ENCODE measurements at regions not wholly inside any gene's neighbourhood (a gene's known extent, or its start where the extent isn't known, plus 50 kb on each side); places are given as distances from the start of the nearest gene placed in this dataset.

- Histone ChIP-seq H3K4me3 (ENCODE audit: low read depth, low read length) (no peak overlapping the region), H3K27me3 (ENCODE audit: control insufficient read depth, insufficient read depth, low read length) (no peaks in the 10 kb centered on the region), H3K4me1 (ENCODE audit: control insufficient read depth, insufficient read depth, low read length, poor library complexity, severe bottlenecking) (peaks cover 9% of the 10 kb centered on the region), H3K27ac (ENCODE audit: insufficient read depth, low read length, poor library complexity, severe bottlenecking) (no peak overlapping the region), H3K9me3 (ENCODE audit: control insufficient read depth in 2 of 2, low read length in 2 of 2) (no peaks in the 10 kb centered on the region), H3K36me3 (ENCODE audit: control insufficient read depth, insufficient read depth, low read length) (peaks cover 6% of the 10 kb centered on the region)
- H3K4me1 Mint-ChIP-seq: peaks cover 7 to 34% (median 25%) of the 10 kb centered on the region in 4 donors
- H3K27me3 Mint-ChIP-seq: no peaks in the 10 kb centered on the region
- peaks cover 13% of the 10 kb centered on the region for H3K36me3 Mint-ChIP-seq
- ATAC-seq (ENCODE audit: low read depth in 2 of 2): no peak
- no peaks in the 10 kb centered on the region for H3K9me3 Mint-ChIP-seq
- no peak overlapping the region for H3K27ac Mint-ChIP-seq
- DNase-seq: no peak
- H3K4me3 Mint-ChIP-seq: no peak overlapping the region
These were observed 343.5 kb upstream of the RGS6 start for GRCh38 chr14:71588576-71589215.

GRCh38 chr14:71589609-71590008, 342.6 kb upstream of the RGS6 start:
- H3K4me3 ChIP-seq (ENCODE audit: low read depth, low read length): no peak overlapping the region
- H3K36me3 ChIP-seq (ENCODE audit: control insufficient read depth, insufficient read depth, low read length): peaks cover 6% of the 10 kb centered on the region
- Mint-ChIP-seq H3K4me1 (peaks cover 7 to 36% (median 28%) of the 10 kb centered on the region in 4 donors), H3K36me3 (peaks cover 11% of the 10 kb centered on the region), H3K27ac (no peak overlapping the region), H3K9me3 (no peaks in the 10 kb centered on the region), H3K27me3 (no peaks in the 10 kb centered on the region), H3K4me3 (no peak overlapping the region)
- H3K27me3 ChIP-seq (ENCODE audit: control insufficient read depth, insufficient read depth, low read length): no peaks in the 10 kb centered on the region
- ATAC-seq (ENCODE audit: low read depth in 2 of 2): no peak
- H3K9me3 ChIP-seq (ENCODE audit: control insufficient read depth in 2 of 2, low read length in 2 of 2): no peaks in the 10 kb centered on the region
- no peak overlapping the region for H3K27ac ChIP-seq (ENCODE audit: insufficient read depth, low read length, poor library complexity, severe bottlenecking)
- H3K4me1 ChIP-seq (ENCODE audit: control insufficient read depth, insufficient read depth, low read length, poor library complexity, severe bottlenecking): peaks cover 12% of the 10 kb centered on the region
- no peak for DNase-seq

- H3K4me1 ChIP-seq (ENCODE audit: control insufficient read depth, insufficient read depth, low read length, poor library complexity, severe bottlenecking): peaks cover 16% of the 10 kb centered on the region
- no peak overlapping the region for H3K4me3 ChIP-seq (ENCODE audit: low read depth, low read length)
- no peaks in the 10 kb centered on the region for H3K27me3 ChIP-seq (ENCODE audit: control insufficient read depth, insufficient read depth, low read length)
- no peak overlapping the region for H3K27ac ChIP-seq (ENCODE audit: insufficient read depth, low read length, poor library complexity, severe bottlenecking)
- H3K9me3 ChIP-seq (ENCODE audit: control insufficient read depth in 2 of 2, low read length in 2 of 2): no peaks in the 10 kb centered on the region
- Mint-ChIP-seq H3K36me3 (peaks cover 9% of the 10 kb centered on the region), H3K4me1 (peaks cover 7 to 36% (median 32%) of the 10 kb centered on the region in 4 donors), H3K9me3 (no peaks in the 10 kb centered on the region), H3K4me3 (no peak overlapping the region), H3K27ac (no peak overlapping the region), H3K27me3 (no peaks in the 10 kb centered on the region)
- H3K36me3 ChIP-seq (ENCODE audit: control insufficient read depth, insufficient read depth, low read length): peaks cover 6% of the 10 kb centered on the region
- ATAC-seq (ENCODE audit: low read depth in 2 of 2) (no peak), DNase-seq (no peak)
These were observed 342.1 kb upstream of the RGS6 start for GRCh38 chr14:71590131-71590530.

- Histone ChIP-seq H3K36me3 (ENCODE audit: control insufficient read depth, insufficient read depth, low read length) (peaks cover 6% of the 10 kb centered on the region), H3K4me1 (ENCODE audit: control insufficient read depth, insufficient read depth, low read length, poor library complexity, severe bottlenecking) (peaks cover 16% of the 10 kb centered on the region), H3K4me3 (ENCODE audit: low read depth, low read length) (no peak overlapping the region), H3K9me3 (ENCODE audit: control insufficient read depth in 2 of 2, low read length in 2 of 2) (no peaks in the 10 kb centered on the region), H3K27ac (ENCODE audit: insufficient read depth, low read length, poor library complexity, severe bottlenecking) (no peak overlapping the region), H3K27me3 (ENCODE audit: control insufficient read depth, insufficient read depth, low read length) (no peaks in the 10 kb centered on the region)
- no peak for DNase-seq
- no peaks in the 10 kb centered on the region for H3K27me3 Mint-ChIP-seq
- no peaks in the 10 kb centered on the region for H3K9me3 Mint-ChIP-seq
- H3K36me3 Mint-ChIP-seq: peaks cover 9% of the 10 kb centered on the region
- no peak overlapping the region for H3K4me3 Mint-ChIP-seq
- ATAC-seq (ENCODE audit: low read depth in 2 of 2): no peak
- H3K27ac Mint-ChIP-seq: peak overlapping the region in 1 of 3 donors; percentile 15
- H3K4me1 Mint-ChIP-seq: peaks cover 14 to 40% (median 34%) of the 10 kb centered on the region in 4 donors
These were observed 341.0 kb upstream of the RGS6 start for GRCh38 chr14:71591231-71591630.

- Mint-ChIP-seq H3K9me3 (no peaks in the 10 kb centered on the region), H3K4me1 (peaks cover 14 to 40% (median 34%) of the 10 kb centered on the region in 4 donors), H3K27ac (peak overlapping the region in 1 of 3 donors; percentile 2), H3K4me3 (peak overlapping the region in 1 of 4 donors; percentile 10), H3K27me3 (no peaks in the 10 kb centered on the region), H3K36me3 (peaks cover 9% of the 10 kb centered on the region)
- H3K36me3 ChIP-seq (ENCODE audit: control insufficient read depth, insufficient read depth, low read length): peaks cover 6% of the 10 kb centered on the region
- H3K4me1 ChIP-seq (ENCODE audit: control insufficient read depth, insufficient read depth, low read length, poor library complexity, severe bottlenecking): peaks cover 16% of the 10 kb centered on the region
- no peaks in the 10 kb centered on the region for H3K27me3 ChIP-seq (ENCODE audit: control insufficient read depth, insufficient read depth, low read length)
- ATAC-seq (ENCODE audit: low read depth in 2 of 2) (peak; percentile 50 to 53), DNase-seq (peak in 1 of 3 donors; percentile 50)
- H3K4me3 ChIP-seq (ENCODE audit: low read depth, low read length): no peak overlapping the region
- no peak overlapping the region for H3K27ac ChIP-seq (ENCODE audit: insufficient read depth, low read length, poor library complexity, severe bottlenecking)
- no peaks in the 10 kb centered on the region for H3K9me3 ChIP-seq (ENCODE audit: control insufficient read depth in 2 of 2, low read length in 2 of 2)
These were observed 340.3 kb upstream of the RGS6 start for GRCh38 chr14:71591929-71592328.

GRCh38 chr14:71592361-71592760, 339.9 kb upstream of the RGS6 start:
- ATAC-seq (ENCODE audit: low read depth in 2 of 2): no peak
- Mint-ChIP-seq H3K4me1 (peaks cover 18 to 42% (median 36%) of the 10 kb centered on the region in 4 donors), H3K9me3 (no peaks in the 10 kb centered on the region), H3K36me3 (peaks cover 9% of the 10 kb centered on the region), H3K27ac (peak overlapping the region in 1 of 3 donors; percentile 2), H3K4me3 (no peak overlapping the region), H3K27me3 (no peaks in the 10 kb centered on the region)
- no peak overlapping the region for H3K4me3 ChIP-seq (ENCODE audit: low read depth, low read length)
- DNase-seq: no peak
- H3K4me1 ChIP-seq (ENCODE audit: control insufficient read depth, insufficient read depth, low read length, poor library complexity, severe bottlenecking): peaks cover 17% of the 10 kb centered on the region
- no peaks in the 10 kb centered on the region for H3K9me3 ChIP-seq (ENCODE audit: control insufficient read depth in 2 of 2, low read length in 2 of 2)
- H3K27ac ChIP-seq (ENCODE audit: insufficient read depth, low read length, poor library complexity, severe bottlenecking): no peak overlapping the region
- H3K36me3 ChIP-seq (ENCODE audit: control insufficient read depth, insufficient read depth, low read length): peaks cover 6% of the 10 kb centered on the region
- H3K27me3 ChIP-seq (ENCODE audit: control insufficient read depth, insufficient read depth, low read length): no peaks in the 10 kb centered on the region

GRCh38 chr14:71593966-71594365, 338.3 kb upstream of the RGS6 start:
- Histone ChIP-seq H3K9me3 (ENCODE audit: control insufficient read depth in 2 of 2, low read length in 2 of 2) (no peaks in the 10 kb centered on the region), H3K27me3 (ENCODE audit: control insufficient read depth, insufficient read depth, low read length) (no peaks in the 10 kb centered on the region), H3K27ac (ENCODE audit: insufficient read depth, low read length, poor library complexity, severe bottlenecking) (no peak overlapping the region), H3K4me3 (ENCODE audit: low read depth, low read length) (no peak overlapping the region), H3K36me3 (ENCODE audit: control insufficient read depth, insufficient read depth, low read length) (no peaks in the 10 kb centered on the region), H3K4me1 (ENCODE audit: control insufficient read depth, insufficient read depth, low read length, poor library complexity, severe bottlenecking) (peaks cover 25% of the 10 kb centered on the region)
- no peak overlapping the region for H3K4me3 Mint-ChIP-seq
- peaks cover 30 to 56% (median 49%) of the 10 kb centered on the region in 4 donors for H3K4me1 Mint-ChIP-seq
- peaks cover 16% of the 10 kb centered on the region for H3K36me3 Mint-ChIP-seq
- peaks cover 0 to 2% (median 0%) of the 10 kb centered on the region in 7 donors for H3K9me3 Mint-ChIP-seq
- ATAC-seq (ENCODE audit: low read depth in 2 of 2) (no peak), DNase-seq (no peak)
- no peaks in the 10 kb centered on the region for H3K27me3 Mint-ChIP-seq
- peak overlapping the region in 1 of 3 donors; percentile 36 for H3K27ac Mint-ChIP-seq

GRCh38 chr14:71594821-71595220, 337.4 kb upstream of the RGS6 start:
- no peak overlapping the region for H3K27ac Mint-ChIP-seq

More at GRCh38 chr14:71594821-71595220, 337.4 kb upstream of the RGS6 start:
- no peak for DNase-seq
- Histone ChIP-seq H3K4me1 (ENCODE audit: control insufficient read depth, insufficient read depth, low read length, poor library complexity, severe bottlenecking) (peaks cover 25% of the 10 kb centered on the region), H3K27me3 (ENCODE audit: control insufficient read depth, insufficient read depth, low read length) (no peaks in the 10 kb centered on the region), H3K4me3 (ENCODE audit: low read depth, low read length) (no peak overlapping the region), H3K36me3 (ENCODE audit: control insufficient read depth, insufficient read depth, low read length) (peaks cover under 1% of the 10 kb centered on the region), H3K9me3 (ENCODE audit: control insufficient read depth in 2 of 2, low read length in 2 of 2) (no peaks in the 10 kb centered on the region), H3K27ac (ENCODE audit: insufficient read depth, low read length, poor library complexity, severe bottlenecking) (no peak overlapping the region)
- Mint-ChIP-seq H3K36me3 (peaks cover 18% of the 10 kb centered on the region), H3K4me1 (peaks cover 33 to 58% (median 51%) of the 10 kb centered on the region in 4 donors), H3K9me3 (peaks cover 0 to 2% (median 0%) of the 10 kb centered on the region in 7 donors), H3K27me3 (no peaks in the 10 kb centered on the region), H3K4me3 (no peak overlapping the region)
- no peak for ATAC-seq (ENCODE audit: low read depth in 2 of 2)

Measured in CD4-positive, CD25-positive, alpha-beta regulatory T cell (primary cell).